ENCODE measurements at regions not wholly inside any gene's neighbourhood (a gene's known extent, or its start where the extent isn't known, plus 50 kb on each side); places are given as distances from the start of the nearest gene placed in this dataset.

DNA sequence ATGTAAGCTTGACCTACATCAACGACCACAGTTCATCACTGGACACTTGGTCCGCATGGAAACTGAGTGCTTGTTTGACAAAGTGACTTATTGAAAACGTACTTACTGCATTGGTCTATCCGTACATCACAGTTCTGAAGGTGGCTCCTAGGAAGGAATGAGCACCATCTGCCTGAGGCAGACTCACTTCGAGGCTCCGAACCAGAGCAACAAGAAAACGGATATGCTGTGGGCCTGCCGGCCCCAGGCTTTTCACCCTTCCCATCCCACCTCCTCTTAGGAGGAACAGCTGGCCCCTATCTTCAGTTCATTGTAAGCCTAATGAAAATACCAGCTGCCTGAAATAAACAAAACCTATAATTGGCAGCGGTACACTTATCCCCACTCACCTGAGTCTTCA, 67.2 kb upstream of the TSLP start:
- no peak for DNase-seq (ENCODE audit: low read depth)

- no peak for DNase-seq (ENCODE audit: low read depth)
Measured at GRCh38 chr5:111010783-111011182, 60.7 kb upstream of the TSLP start.

DNA sequence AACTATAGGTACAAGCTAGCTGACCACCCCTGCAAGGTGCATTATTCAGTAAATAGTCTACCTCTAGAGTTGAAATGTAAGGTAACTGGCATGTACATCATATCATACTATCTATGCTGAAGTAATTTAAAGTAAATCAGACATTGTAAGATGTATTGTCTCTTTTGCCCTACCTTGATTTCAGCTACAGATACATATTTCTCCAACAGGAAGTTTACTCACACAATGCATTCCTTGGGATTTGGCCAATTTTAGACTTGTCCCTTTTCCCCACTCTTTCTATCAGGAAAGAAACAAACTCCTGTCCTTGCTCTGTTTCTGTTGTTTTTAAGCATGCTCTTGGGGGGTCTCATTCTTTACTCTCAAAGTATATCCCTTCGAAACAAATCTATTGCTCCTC, 58.5 kb upstream of the TSLP start:
- no peak for DNase-seq (ENCODE audit: low read depth)

DNA sequence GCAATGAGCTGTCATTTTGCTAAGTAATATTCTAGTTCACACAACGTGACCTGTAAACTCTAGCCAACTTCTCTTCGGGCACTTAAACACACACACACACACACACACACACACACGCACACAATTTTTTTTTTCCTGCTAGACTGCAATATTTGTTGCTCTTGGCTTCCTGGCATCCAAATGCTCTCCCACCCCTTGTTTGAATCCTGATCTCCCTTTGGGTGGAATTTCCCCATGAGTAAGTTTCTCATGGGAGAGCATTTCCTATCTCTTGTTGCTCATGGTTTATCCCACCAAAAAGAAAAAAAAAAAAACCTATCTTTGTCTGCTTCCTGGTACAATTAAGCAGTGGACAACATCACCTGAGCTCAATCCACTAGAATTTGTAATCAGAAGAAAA, 54.7 kb upstream of the TSLP start:
- DNase-seq (ENCODE audit: low read depth) = no peak

- no peak for DNase-seq (ENCODE audit: low read depth)
Measured at GRCh38 chr5:111017731-111018130, 53.8 kb upstream of the TSLP start.

Data from forelimb muscle (tissue), 1 donor.